SHP77 treated with DMSO at 0.1 percent for 48 hours (cell line): ENCODE measurements at regions not wholly inside any gene's neighbourhood (a gene's known extent, or its start where the extent isn't known, plus 50 kb on each side); places are given as distances from the start of the nearest gene placed in this dataset.
"Not testable (repeated sequence)": the region's sequence is repeated elsewhere in the genome, so short reads cannot be mapped to it uniquely, and the experiment has no call there.

Source experiments
- DNase-seq: peaks from one replicate; lab custom pipeline; 2025; lab: John Stamatoyannopoulos, UW

DNA sequence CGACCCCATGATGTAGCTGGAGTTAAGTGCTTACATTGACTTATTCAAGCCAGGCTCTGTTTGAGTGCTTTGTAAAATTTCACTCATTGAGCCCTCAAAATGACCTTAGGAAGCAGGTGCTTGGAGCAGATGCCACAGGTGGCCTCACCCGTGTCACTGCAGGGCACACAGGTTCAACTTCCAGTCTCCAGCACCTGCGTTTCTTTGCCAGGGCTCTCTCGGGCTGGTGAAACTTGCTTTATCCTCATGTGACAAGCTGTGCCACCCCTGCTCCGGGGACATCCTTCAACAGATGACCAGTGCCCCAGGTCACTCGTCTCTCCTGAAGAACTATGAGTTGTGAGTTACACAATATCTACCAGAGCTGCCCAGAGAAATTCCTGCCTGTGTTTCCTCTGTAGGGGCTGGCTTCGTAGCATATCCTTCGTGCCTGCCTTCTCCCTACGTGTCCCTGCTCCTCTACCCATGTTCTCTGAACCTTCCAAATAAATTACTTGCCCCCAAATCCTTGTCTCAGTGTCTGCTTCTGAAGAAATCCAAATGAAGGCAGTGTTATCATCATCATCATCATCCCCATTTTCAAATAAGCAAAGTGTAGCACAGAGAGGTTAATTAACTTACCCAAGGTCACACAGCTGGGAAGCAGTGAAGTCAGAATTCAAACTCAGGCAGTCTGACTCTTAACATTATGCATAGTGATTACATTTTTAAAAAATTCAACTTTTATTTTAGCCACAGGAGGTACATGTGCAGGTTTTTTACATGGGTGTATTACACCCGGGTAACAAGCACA is 352.5 kb downstream of the NPIPA8 start:
- no peak for DNase-seq

DNA sequence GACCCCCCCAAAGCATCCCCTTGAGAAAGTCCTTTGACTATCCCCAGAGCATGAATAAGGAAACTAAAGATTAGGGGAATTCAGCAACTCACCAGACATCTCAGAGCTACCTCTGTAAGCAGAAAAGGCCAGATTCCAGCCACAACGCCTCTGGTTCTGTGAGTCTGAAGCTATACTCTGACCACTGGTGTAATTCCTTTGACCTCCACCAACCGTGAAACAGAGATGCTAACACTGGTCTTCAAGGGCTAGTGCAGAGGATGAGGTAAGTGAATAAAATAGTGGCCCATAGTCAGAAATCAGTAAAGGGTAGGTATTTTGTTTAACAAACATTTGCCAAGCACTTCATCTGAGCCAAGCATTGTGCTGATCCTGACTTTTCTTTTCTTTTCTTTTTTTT is 353.4 kb downstream of the NPIPA8 start:
- no peak for DNase-seq

GRCh38 chr16:17977260-17977659 is 359.3 kb downstream of the NPIPA8 start:
- no peak for DNase-seq

- DNase-seq = no peak
Measured at GRCh38 chr16:17972460-17972943, 364.0 kb downstream of the NPIPA8 start.

- DNase-seq = no peak
Measured at GRCh38 chr16:17970816-17971331, 365.7 kb downstream of the NPIPA8 start.

GRCh38 chr16:17970157-17970765 is 366.3 kb downstream of the NPIPA8 start:
- no peak for DNase-seq

DNA sequence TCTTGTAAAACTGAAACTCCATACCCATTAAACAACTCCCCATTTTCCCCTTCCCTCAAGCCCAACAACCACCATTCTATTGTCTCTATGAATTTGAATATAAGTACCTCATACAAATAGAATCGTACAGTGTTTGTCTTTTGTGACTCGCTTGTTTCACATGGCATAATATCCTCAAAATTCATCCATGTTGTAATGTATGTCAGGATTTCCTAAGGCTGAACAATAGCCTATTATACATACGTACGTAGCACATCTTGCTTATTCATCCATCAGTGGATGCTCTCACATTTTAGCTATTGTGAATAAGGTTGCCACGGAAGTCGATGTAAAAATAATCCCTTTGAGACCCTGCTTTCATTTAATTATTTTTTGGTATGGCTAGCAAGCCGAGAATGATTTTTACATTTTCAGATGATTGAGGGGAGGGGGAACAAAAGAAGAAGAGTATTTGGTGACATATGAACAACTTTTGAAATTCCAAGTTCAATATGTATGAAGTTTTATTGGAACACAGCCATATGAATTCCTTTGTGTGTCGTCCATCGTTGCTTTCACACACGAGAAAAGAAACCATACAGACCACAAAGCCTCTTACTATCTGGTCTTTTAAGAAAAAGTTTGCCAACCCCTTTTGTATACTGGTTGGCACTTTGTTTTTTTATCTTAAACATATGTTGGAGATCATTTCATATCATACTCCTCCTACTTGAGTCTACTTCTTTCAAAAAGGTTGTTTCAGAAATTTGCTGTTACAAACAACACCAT is 371.2 kb downstream of the NPIPA8 start:
- DNase-seq = no peak

- DNase-seq = no peak
Measured at GRCh38 chr16:17964196-17964595, 372.3 kb downstream of the NPIPA8 start.

- no peak for DNase-seq
Measured at GRCh38 chr16:17963185-17963836, 373.2 kb downstream of the NPIPA8 start.

GRCh38 chr16:17962726-17963125 is 373.8 kb downstream of the NPIPA8 start:
- no peak for DNase-seq

GRCh38 chr16:17961822-17962221 is 374.7 kb downstream of the NPIPA8 start:
- DNase-seq = not testable (repeated sequence)

DNA sequence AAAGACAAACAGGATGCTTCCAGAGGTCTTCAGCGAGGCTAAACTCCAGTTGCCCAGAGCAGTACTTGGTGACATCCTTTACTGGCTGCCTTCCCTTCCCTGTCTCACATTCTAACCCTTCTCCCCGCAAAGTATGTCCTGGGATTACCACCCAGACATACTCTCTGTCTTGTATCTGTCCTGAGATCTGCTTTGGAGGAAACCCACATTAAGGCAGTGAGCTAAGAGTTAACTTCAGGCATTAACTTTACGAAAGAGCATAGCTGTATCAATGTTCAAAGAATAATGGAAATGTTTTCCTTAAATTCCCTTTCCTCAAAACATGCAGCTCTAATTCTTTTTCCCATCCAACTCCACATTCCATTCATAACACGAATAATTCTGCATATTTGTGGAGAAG is 385.2 kb downstream of the NPIPA8 start:
- no peak for DNase-seq

GRCh38 chr16:17949982-17950250 is 386.6 kb downstream of the NPIPA8 start:
- DNase-seq = no peak

DNA sequence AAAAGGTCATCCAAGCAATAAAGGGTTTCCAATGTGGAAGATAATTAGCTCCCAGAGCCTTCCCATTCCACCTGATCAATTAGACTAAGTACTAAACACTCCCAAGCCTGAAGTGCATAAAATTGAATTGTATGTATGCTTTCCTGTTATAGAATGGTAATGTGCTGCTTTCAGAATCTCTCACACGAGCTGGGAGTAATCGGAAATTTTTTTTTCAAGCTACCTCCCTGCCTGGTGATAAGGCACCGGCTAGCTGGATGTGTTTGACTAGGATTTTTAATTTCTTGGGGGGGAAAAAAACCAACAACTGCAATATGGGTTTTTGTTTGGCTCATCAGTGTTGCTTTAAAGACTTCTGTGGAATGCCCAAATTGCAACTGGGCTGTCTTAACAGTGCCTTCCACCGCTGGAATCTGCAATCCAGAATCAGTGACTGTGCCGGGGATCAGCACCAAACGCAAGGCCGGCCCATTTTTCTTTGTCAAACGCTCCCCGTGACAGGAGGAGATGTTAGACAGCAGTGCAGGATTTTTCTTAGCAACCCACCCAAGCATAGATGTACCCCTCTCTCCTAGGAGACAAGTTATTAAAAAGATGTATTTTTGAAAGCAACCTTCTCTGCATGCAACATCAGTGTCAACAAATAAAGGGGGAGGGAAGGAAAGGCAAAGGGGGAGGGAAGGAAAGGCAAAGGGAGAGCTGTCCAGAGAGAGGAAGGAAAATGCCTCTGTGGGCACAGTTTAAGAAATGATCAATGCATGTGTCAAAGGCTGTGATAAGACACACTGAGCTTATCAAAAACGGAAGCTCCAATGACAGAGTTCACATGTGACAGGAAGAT is 387.2 kb downstream of the NPIPA8 start:
- no peak for DNase-seq

DNA sequence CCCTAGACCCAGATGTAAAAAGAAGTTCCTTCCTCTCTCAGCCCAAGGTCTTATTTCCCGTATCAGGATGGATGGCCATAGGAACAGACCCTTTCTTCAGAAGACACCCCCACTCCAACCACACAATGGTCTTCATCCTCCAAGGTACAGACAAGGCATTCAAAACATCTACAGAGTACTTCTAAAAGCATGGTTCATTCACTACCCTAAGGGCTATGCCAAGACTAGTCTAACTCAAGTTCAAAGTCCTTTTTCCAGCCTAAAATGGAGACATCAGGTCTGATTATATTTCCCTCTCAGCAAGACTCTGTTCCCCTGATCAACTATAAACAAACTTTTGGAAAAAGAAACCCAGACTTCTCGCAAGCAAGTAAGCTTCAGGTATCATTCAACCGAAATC is 388.9 kb downstream of the NPIPA8 start:
- no peak for DNase-seq

GRCh38 chr16:17947165-17947564 is 389.4 kb downstream of the NPIPA8 start:
- DNase-seq = no peak

DNA sequence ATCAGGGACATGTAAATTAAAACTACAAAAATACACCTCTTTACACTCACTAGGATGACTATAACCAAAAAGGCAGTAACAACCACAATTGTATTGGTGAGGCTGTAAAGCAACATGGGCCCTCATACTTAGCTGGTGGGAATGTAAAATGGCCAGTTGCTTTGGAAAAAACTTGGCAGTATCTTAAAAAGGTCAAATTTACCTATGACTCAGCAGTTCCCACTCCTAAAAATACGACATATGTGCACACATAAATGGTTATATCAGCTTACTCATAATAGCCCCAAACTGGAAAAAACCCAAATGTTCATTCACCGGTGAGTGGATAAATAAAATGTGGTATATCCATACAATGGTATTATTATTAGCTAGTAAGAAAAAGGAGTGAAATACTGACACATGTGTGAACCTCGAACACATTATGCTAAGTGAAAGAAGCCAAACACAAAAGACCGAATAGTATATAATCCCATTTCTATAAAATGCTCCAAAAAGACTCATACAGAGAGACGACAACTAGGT is 391.4 kb downstream of the NPIPA8 start:
- no peak for DNase-seq

DNA sequence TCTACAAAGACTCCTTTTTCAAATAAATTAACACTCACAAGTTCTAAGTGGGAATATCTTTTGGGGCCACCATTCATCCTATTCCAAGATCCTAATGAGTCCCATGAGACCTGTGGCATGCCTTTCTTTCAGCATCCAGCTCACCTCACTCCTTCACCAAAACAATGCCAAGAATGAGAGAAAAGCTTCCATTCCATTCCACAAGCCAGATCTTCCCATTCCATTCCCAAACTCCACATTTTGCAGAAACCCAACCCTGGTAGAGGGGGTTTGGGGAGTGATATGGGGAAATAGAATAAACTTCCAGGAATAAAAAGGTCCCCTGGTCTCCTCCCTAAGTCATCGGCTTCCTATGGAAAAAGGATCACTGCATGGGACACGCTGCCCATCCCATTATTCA is 392.2 kb downstream of the NPIPA8 start:
- DNase-seq = no peak

DNA sequence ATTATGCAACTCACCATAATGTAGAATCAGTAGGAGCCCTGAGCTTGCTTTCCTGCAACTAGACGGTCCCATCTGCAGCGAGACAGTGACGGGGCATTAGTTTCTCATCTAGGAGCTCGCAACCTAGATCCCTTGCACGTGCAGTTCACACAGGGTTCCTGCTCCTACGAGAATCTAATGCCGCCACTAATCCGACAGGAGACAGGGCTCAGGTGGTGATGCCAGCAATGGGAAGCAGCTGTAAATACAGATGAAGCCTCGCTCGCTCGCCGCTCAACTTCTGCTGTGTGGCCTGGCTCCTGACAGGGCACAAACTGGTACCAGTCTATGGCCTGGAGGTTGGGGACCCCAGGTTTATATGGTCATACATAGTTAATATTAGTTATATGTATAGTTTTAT is 394.5 kb downstream of the NPIPA8 start:
- DNase-seq = no peak

GRCh38 chr16:17940584-17941364 is 395.8 kb downstream of the NPIPA8 start:
- DNase-seq = no peak
